Parathyroid adenoma (tissue), 2 donors: ENCODE measurements at regions not wholly inside any gene's neighbourhood (a gene's known extent, or its start where the extent isn't known, plus 50 kb on each side); places are given as distances from the start of the nearest gene placed in this dataset.

ENCODE experiments used
- H2AFZ ChIP-seq: fragments of 300-600 bp; sonication (generic); one replicate; pipeline ENCODE4 v1.7.0; 2017; ENCODE audit warnings: antibody characterized with exemption, mild to moderate bottlenecking
- H3K27ac ChIP-seq: fragments of 300-600 bp; sonication (generic); one replicate; pipeline ENCODE4 v1.7.0; 2017
- H3K27me3 ChIP-seq: fragments of 300-600 bp; sonication (generic); one replicate; pipeline ENCODE4 v1.7.0; 2017; ENCODE audit warnings: low read length; ENCODE audit not compliant: control insufficient read depth, insufficient read depth
- H3K36me3 ChIP-seq: fragments of 300-600 bp; sonication (generic); one replicate; pipeline ENCODE4 v1.7.0; 2017; ENCODE audit warnings: low read length; ENCODE audit not compliant: control insufficient read depth, insufficient read depth
- H3K4me1 ChIP-seq: fragments of 300-600 bp; sonication (generic); one replicate; pipeline ENCODE4 v1.7.0; 2017; ENCODE audit warnings: control low read depth
- H3K4me2 ChIP-seq: fragments of 300-600 bp; sonication (generic); one replicate; pipeline ENCODE4 v1.7.0; 2017; ENCODE audit warnings: low read length
- H3K4me3 ChIP-seq: fragments of 300-600 bp; sonication (generic); one replicate; pipeline ENCODE4 v1.7.0; 2017; ENCODE audit warnings: low read depth, low read length
- H3K79me2 ChIP-seq: fragments of 300-600 bp; sonication (generic); one replicate; pipeline ENCODE4 v1.7.0; 2017; ENCODE audit warnings: control low read depth
- H3K9ac ChIP-seq: fragments of 300-600 bp; sonication (generic); one replicate; pipeline ENCODE4 v1.7.0; 2017; ENCODE audit warnings: mild to moderate bottlenecking
- H3K9me3 ChIP-seq: fragments of 300-600 bp; sonication (generic); one replicate; pipeline ENCODE4 v1.7.0; 2017; ENCODE audit warnings: low read length; ENCODE audit not compliant: control insufficient read depth
- TF ChIP-seq, protein P1 (sequence below): fragments of 300-600 bp; sonication (generic); IDR thresholded peaks from one replicate; pipeline ENCODE4 v1.7.0; 2017; ENCODE audit warnings: antibody characterized with exemption, mild to moderate bottlenecking
- donor health status: primary hyperparathyroidism.

DNA sequence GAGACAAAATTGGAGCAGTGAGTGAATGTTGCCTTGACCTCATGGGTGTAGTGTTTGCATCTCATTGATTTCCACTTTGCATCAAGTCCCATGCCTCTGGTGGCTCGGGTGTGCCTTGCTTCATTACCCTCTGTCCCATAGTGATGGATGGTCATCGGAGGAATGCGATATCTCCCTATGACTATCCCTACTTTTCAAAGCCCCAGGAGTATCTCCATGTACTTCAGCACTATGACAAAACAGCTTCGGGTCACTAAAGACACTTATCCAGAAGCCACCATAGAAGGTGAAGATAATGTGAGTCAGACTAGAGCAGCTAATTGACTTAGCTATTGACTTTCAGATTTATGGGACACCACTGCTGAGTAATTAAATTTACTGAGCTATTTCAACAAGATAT is 355.1 kb upstream of the CCDC196 start:
- Histone ChIP-seq H3K36me3 (no peaks in the 10 kb centered on the region), H2AFZ (no peak overlapping the region), H3K9me3 (no peaks in the 10 kb centered on the region), H3K27ac (no peak overlapping the region), H3K27me3 (no peaks in the 10 kb centered on the region), H3K4me1 (no peaks in the 10 kb centered on the region), H3K79me2 (no peaks in the 10 kb centered on the region), H3K4me2 (no peak overlapping the region), H3K9ac (no peak overlapping the region), H3K4me3 (no peak overlapping the region)
- TF ChIP-seq, protein P1, sequence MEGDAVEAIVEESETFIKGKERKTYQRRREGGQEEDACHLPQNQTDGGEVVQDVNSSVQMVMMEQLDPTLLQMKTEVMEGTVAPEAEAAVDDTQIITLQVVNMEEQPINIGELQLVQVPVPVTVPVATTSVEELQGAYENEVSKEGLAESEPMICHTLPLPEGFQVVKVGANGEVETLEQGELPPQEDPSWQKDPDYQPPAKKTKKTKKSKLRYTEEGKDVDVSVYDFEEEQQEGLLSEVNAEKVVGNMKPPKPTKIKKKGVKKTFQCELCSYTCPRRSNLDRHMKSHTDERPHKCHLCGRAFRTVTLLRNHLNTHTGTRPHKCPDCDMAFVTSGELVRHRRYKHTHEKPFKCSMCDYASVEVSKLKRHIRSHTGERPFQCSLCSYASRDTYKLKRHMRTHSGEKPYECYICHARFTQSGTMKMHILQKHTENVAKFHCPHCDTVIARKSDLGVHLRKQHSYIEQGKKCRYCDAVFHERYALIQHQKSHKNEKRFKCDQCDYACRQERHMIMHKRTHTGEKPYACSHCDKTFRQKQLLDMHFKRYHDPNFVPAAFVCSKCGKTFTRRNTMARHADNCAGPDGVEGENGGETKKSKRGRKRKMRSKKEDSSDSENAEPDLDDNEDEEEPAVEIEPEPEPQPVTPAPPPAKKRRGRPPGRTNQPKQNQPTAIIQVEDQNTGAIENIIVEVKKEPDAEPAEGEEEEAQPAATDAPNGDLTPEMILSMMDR = no peak

DNA sequence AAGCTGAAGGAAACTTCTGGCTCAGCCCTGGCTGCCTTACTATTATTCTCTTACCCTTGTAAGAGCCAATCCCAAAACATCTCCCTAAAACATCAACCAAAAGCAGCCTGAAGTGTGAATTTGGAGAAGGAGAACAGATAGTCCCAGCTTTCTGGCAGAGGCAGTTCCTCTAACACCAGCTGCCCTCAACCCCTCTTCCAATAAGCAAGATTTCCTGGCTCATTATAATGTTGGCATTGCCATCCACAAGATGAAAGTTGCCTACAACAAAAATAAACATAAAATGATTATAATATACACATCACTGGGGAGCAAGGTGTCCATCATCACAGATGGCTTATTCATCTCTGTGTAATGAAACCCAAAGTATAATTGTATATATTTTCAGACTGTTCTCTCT is 352.5 kb upstream of the CCDC196 start:
- H3K27me3 ChIP-seq = no peaks in the 10 kb centered on the region
- TF ChIP-seq, protein P1 = no peak
- H2AFZ ChIP-seq = no peak overlapping the region
- H3K9ac ChIP-seq = no peak overlapping the region
- H3K79me2 ChIP-seq = no peaks in the 10 kb centered on the region
- no peak overlapping the region for H3K27ac ChIP-seq
- no peaks in the 10 kb centered on the region for H3K36me3 ChIP-seq
- H3K4me3 ChIP-seq = no peak overlapping the region
- H3K4me1 ChIP-seq = no peaks in the 10 kb centered on the region
- no peaks in the 10 kb centered on the region for H3K9me3 ChIP-seq
- no peak overlapping the region for H3K4me2 ChIP-seq

DNA sequence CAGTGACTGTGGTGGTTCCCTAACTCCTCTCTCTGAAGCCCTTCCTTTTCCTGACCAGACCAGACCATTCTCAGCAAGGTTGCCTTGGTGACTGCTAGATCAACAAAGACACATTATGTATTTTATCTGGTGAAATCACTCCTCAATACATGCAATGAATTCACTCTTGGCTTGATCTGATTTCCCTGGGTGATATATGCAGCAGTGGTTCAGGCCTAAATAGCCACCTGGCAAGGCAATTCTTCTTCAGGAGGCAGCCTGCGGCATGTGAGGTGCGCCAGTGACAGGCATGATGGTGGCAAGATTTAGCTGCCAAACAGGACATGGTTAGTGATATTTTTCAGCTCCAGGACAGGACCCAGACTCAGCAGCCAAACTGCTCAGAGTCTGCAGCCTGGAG is 350.3 kb upstream of the CCDC196 start:
- H3K9me3 ChIP-seq = no peaks in the 10 kb centered on the region
- no peaks in the 10 kb centered on the region for H3K79me2 ChIP-seq
- no peaks in the 10 kb centered on the region for H3K4me1 ChIP-seq
- no peaks in the 10 kb centered on the region for H3K27me3 ChIP-seq
- no peak overlapping the region for H2AFZ ChIP-seq
- no peak overlapping the region for H3K4me3 ChIP-seq
- no peaks in the 10 kb centered on the region for H3K36me3 ChIP-seq
- H3K9ac ChIP-seq = no peak overlapping the region
- H3K4me2 ChIP-seq = no peak overlapping the region
- TF ChIP-seq, protein P1 = no peak
- no peak overlapping the region for H3K27ac ChIP-seq

DNA sequence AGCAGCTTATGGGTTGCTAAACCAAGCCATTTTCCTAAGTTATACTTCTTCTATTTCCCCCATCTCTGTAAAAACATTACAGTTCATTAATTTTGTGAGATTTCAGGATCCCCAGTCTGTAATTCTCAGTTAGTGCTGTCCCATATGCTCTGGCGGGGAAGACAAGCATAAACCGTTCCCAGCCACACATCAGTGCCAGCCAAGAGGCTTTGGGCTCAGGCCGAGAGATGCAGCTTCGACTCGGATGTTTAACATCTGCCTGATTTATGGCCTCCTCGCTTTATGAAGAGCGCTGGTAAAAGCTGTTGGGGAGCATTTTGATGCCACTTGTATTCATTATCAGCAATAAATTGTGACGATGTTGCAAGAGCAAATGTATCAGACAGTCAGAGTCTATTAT is 349.1 kb upstream of the CCDC196 start:
- Histone ChIP-seq H3K27ac (no peak overlapping the region), H3K27me3 (no peaks in the 10 kb centered on the region), H3K79me2 (no peaks in the 10 kb centered on the region), H3K4me2 (no peak overlapping the region), H3K9me3 (no peaks in the 10 kb centered on the region), H2AFZ (no peak overlapping the region), H3K9ac (no peak overlapping the region), H3K36me3 (no peaks in the 10 kb centered on the region), H3K4me3 (no peak overlapping the region), H3K4me1 (no peaks in the 10 kb centered on the region)
- TF ChIP-seq, protein P1 = no peak

DNA sequence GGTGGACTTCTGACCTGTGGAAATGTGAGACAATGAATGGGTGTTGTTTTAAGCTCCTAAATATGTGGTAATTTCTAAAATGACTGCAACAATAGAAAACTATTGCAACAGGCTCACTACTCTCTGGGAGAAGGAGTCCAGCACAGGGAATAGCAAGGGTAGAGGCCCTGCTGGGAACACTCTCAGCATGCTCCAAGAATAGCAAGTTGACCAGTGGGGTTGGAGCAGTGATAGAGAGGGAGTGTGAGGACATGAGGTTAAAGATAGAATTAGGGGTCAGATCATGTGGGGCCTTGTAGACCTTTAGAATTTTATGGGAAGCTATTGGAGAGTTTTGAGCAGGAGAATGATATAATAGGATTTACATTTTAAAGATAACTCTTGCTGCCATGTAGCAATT is 346.7 kb upstream of the CCDC196 start:
- Histone ChIP-seq H3K36me3 (no peaks in the 10 kb centered on the region), H3K27me3 (no peaks in the 10 kb centered on the region), H3K4me2 (no peak overlapping the region), H3K9me3 (no peaks in the 10 kb centered on the region), H3K9ac (no peak overlapping the region), H3K4me1 (no peaks in the 10 kb centered on the region), H2AFZ (no peak overlapping the region), H3K79me2 (no peaks in the 10 kb centered on the region), H3K27ac (no peak overlapping the region), H3K4me3 (no peak overlapping the region)
- TF ChIP-seq, protein P1 = no peak
